Activated effector memory CD4-positive, alpha-beta T cell treated with Interleukin-2 at 50 U/mL for 16 hours (primary cell): ENCODE measurements at regions not wholly inside any gene's neighbourhood (a gene's known extent, or its start where the extent isn't known, plus 50 kb on each side); places are given as distances from the start of the nearest gene placed in this dataset.
"Not testable (repeated sequence)": the region's sequence is repeated elsewhere in the genome, so short reads cannot be mapped to it uniquely, and the experiment has no call there.

Experiments
- DNase-seq: peaks from one replicate; pipeline ENCODE4 v3.0.0-alpha.2; 2020

GRCh38 chr16:16563962-16564361, 185.0 kb downstream of the NPIPA7 start:
- not testable (repeated sequence) for DNase-seq

- not testable (repeated sequence) for DNase-seq
Observed at GRCh38 chr16:16565326-16565725, 186.4 kb downstream of the NPIPA7 start.

GRCh38 chr16:16570055-16570454, 191.1 kb downstream of the NPIPA7 start:
- not testable (repeated sequence) for DNase-seq

GRCh38 chr16:16570874-16571273, 191.9 kb downstream of the NPIPA7 start:
- not testable (repeated sequence) for DNase-seq

- not testable (repeated sequence) for DNase-seq
Observed at GRCh38 chr16:16572130-16572774, 193.3 kb downstream of the NPIPA7 start.

- not testable (repeated sequence) for DNase-seq
Observed at GRCh38 chr16:16577062-16577461, 198.1 kb downstream of the NPIPA7 start.

- DNase-seq, result no peak
Observed at GRCh38 chr16:16578701-16579100, 199.8 kb downstream of the NPIPA7 start.

DNA sequence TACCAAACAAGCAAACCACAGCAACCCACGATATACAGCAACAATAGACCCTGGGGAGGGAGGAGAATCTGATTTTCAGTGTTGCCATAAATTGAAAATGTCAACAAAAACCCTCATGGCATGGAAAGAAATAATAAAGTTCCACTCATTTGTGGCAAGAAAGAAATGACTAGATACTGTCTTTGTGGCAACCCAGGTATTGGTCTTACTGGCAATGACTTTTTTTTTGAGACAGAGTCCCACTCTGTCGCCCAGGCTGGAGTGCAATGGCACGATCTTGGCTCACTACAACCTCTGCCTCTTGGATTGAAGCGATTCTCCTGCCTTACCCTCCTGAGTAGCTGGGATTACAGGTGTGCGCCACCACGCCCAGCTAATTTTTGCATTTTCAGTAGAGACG, 204.0 kb downstream of the NPIPA7 start:
- not testable (repeated sequence) for DNase-seq

GRCh38 chr16:16586073-16586651, 207.2 kb downstream of the NPIPA7 start:
- not testable (repeated sequence) for DNase-seq

GRCh38 chr16:16586969-16587368, 208.0 kb downstream of the NPIPA7 start:
- not testable (repeated sequence) for DNase-seq

DNA sequence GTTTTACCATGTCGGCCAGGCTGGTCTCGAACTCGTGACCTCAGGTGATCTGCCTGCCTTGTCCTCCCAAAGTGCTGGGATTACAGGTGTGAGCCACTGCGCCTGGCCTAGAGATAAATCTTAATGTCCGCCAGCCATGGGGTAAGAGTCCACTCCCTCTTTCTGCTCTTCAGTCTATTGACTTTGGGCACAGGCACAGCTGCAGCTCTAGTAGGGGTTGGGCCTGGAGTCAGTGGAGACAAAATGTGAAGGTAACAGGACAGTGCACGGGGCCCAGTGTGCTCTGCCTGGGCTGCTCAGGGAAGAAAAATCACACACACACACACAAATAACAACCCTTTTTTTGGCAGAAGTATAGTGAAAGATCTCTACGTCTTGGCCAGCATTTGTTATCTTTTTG, 209.5 kb downstream of the NPIPA7 start:
- not testable (repeated sequence) for DNase-seq

DNA sequence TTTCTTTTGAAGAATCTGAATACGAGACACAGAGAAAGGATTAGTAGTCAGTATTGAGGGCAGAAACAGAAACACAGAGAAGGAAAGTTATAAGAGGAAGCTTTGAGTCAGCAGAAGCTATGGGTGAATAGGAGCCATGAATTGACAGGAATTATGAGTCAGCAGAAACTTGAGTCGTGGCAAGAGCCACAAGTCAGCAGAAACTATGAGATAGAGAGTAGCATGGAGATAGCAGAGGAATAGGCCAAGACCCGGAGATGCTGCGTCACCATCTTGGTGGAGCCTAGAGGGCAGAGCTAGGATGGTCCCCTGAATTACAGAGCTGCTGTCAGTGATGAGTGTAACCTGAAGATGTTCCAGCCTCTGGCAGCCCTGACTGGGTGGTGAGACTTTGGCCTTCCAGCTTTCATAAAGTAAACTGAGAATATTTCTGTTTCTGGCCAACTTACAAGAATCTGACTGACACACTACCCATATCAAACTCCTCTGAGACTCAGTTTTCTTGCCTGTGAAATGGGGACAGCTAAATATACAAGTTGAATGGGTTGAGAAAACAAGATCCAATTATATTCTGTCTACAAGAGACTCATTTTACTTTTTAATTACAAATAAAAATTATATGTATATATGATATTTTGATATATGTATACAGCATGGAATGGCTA, 211.8 kb downstream of the NPIPA7 start:
- DNase-seq, result not testable (repeated sequence)

- DNase-seq, result peak; percentile 10
Observed at GRCh38 chr16:16593156-16593863, 214.4 kb downstream of the NPIPA7 start.

DNA sequence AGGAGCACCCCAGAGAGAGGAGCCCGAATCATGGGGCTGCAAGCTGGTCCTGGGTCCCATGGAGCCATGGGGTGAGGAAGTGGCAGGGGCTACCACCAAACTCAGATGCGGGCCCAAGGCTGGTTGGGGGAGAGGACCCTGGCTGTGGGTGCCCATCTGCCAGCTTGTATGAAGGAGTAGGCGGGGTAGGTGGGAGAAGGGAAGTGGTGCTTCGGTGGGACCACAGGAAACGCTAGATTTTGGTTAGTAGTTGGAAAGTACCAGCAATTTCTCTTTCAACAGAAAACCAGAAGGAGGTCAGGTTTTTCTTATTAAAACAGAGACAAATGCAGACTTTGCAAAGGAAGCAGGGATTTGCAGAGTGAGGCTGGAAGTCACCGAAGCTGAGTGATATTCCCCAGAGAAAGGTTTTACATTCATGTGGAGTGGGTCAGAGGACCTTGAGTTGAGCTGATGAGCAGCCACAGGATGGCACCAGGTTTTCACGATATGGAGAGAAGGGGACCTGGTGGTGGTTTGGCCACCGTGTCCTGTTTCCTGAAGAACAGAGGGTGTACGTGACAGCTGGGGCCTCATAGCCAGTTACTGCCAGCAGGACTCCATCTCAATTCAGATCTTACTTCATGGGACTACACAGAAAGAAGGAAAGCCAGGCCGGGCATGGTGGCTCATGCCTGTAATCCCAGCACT, 216.2 kb downstream of the NPIPA7 start:
- DNase-seq, result not testable (repeated sequence)

DNA sequence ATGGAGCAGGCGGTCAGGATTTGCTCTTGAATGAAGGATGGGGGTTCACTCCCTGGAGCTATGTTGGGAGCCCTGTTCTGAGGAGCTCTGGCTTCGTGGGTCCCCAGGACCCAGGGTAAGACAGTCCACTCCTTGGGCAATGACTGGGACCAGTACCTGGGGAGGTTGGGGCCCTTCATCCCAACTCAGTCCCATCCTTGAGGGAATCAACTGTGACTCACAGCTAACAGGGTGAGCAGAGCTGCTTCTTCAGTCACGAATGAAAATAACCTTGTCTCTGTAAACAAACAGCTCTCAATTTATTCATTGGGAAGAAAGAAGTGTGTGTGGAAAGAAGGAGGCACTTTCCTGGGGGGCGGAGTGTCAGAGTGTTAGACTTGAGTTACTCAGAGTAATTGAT, 222.3 kb downstream of the NPIPA7 start:
- not testable (repeated sequence) for DNase-seq

DNA sequence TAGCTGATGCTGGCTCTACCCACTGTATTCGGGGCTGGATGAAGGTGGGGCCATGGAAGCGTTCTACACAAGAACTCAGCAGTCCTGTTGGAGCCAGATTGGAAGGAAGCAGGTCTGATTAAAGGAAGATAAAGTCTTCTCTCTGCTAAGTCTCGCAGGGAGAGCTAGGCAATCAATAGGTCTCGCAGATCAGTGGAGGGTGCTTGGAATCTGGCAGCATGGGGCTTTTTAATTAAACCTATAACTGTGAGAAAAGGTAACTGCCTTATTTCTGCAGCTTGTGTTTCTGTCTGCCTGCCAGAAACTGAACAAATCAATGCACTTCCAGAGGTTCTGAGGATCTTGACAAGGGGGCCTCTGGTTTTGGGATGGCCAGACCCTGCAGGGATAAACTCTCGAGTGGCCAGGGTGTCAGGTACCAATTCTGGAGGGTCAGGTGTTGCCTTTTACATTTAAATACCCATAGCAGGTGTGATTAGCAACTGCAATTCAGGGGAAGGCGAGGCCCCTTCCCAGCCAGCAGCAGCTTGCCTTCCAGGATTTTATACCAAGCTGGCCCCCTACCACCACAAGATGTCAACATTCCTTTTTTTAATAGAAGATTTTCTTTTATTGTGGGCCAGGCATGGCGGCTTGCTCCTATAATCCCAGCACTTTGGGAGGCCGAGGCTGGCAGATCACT, 228.6 kb downstream of the NPIPA7 start:
- DNase-seq, result not testable (repeated sequence)

- DNase-seq, result not testable (repeated sequence)
Observed at GRCh38 chr16:16609627-16610026, 230.7 kb downstream of the NPIPA7 start.

DNA sequence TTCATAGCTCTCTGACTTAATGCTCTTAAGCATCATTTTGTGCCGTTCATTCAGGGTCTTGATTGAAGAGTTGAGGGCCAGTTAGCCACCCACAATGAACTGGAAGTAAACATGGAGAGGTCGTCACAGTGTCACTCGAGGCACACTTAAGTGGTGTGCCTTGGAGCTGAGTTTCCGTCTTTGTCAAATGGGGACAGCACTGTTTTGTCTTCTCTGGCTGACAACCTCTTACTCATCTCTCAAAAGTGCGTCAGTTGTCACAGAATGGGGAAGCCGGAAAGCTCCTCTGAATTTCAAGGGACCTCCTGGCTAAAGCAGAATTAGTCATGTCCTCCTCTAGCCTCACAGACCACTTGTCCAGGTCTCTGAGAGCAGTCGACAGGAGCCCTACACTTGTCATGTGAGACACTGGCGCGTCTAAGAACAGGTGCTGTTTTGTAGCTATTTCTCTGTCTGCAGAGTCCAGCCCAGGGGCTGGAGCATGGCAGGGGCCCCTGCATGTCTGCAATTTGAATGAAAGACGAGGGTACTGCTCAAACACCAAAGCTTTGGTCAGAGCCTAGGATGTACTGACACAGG, 231.5 kb downstream of the NPIPA7 start:
- DNase-seq, result not testable (repeated sequence)

GRCh38 chr16:16613212-16613611, 234.3 kb downstream of the NPIPA7 start:
- not testable (repeated sequence) for DNase-seq

DNA sequence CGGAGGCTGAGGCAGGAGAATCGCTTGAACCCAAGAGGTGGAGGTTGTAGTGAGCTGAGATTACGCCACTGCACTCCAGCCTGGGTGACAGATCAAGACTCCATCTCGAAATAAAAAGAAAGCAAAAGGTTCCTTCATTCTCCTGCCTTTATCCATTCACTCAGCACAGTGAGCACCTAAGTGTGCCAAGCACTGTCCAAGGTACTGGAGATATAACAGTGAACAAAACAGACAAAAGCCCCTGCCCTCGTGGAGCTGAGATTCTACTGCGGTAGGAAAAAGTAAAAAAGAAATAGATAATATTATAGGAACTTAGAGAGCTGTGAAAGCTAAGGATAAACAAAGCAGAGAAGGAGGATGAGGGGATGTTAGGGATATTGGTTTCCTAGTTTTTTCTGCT, 235.5 kb downstream of the NPIPA7 start:
- not testable (repeated sequence) for DNase-seq

DNA sequence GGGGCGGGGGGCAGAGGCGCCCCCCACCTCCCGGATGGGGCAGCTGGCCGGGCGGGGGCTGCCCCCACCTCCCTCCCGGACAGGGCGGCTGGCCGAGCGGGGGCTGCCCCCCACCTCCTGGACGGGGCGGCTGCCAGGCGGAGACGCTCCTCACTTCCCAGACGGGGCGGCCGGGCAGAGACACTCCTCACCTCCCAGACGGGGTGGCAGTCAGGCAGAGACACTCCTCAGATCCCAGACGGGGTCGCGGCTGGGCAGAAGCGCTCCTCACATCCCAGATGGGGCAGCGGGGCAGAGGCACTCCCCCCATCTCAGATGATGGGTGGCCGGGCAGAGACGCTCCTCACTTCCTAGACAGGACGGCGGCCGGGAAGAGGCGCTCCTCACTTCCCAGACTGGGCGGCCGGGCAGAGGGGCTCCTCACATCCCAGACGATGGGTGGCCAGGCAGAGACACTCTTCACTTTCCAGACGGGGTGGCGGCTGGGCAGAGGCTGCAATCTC, 240.1 kb downstream of the NPIPA7 start:
- DNase-seq, result not testable (repeated sequence)

- DNase-seq, result not testable (repeated sequence)
Observed at GRCh38 chr16:16624367-16624766, 245.4 kb downstream of the NPIPA7 start.
